Cardiac fibroblast (primary cell): ENCODE measurements at regions not wholly inside any gene's neighbourhood (a gene's known extent, or its start where the extent isn't known, plus 50 kb on each side); places are given as distances from the start of the nearest gene placed in this dataset.

Experiments
- DNase-seq, 2 donors: peaks; one replicate each; pipeline versions ENCODE4 v3.0.0 to v3.0.0-alpha.2; 2010; ENCODE audit warnings: low read depth in 2 of 2
- H3K4me3 ChIP-seq, 2 donors: replicated peaks in 1 of 2; 1 replicate in 1 of 2; 2 replicates in 1 of 2; pipeline ENCODE4 v1.5.1; 2011; ENCODE audit warnings: low read depth in 2 of 2, low read length in 2 of 2, mild to moderate bottlenecking in 2 of 2, moderate library complexity in 1 of 2
- TF ChIP-seq, protein P1 (sequence below): IDR thresholded peaks from one replicate; pipeline ENCODE4 v1.5.1; 2011; ENCODE audit warnings: low read depth, mild to moderate bottlenecking, low read length, inconsistent platforms

DNA sequence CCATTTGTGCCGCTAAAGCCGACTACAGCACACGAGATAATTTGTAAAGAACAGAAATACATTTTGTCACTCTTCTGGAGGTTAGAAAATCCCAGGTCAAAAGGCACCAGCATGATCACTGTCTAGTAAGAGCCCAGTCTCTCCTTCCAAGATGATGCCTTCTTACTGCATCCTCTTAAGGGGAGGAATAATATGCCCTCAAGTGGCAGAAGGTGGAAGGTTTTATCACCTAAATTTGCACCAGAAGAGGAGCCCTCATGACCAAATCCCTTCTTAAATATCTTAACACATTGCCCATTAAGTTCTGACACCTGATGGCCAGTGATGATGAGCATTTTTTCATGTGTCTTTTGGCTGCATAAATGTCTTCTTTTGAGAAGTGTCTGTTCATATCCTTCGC, 326.7 kb upstream of the RGS18 start:
- TF ChIP-seq, protein P1, sequence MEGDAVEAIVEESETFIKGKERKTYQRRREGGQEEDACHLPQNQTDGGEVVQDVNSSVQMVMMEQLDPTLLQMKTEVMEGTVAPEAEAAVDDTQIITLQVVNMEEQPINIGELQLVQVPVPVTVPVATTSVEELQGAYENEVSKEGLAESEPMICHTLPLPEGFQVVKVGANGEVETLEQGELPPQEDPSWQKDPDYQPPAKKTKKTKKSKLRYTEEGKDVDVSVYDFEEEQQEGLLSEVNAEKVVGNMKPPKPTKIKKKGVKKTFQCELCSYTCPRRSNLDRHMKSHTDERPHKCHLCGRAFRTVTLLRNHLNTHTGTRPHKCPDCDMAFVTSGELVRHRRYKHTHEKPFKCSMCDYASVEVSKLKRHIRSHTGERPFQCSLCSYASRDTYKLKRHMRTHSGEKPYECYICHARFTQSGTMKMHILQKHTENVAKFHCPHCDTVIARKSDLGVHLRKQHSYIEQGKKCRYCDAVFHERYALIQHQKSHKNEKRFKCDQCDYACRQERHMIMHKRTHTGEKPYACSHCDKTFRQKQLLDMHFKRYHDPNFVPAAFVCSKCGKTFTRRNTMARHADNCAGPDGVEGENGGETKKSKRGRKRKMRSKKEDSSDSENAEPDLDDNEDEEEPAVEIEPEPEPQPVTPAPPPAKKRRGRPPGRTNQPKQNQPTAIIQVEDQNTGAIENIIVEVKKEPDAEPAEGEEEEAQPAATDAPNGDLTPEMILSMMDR, result no peak
- H3K4me3 ChIP-seq, result no peak overlapping the region
- DNase-seq, result peak in 1 of 2 donors; percentile 5

DNA sequence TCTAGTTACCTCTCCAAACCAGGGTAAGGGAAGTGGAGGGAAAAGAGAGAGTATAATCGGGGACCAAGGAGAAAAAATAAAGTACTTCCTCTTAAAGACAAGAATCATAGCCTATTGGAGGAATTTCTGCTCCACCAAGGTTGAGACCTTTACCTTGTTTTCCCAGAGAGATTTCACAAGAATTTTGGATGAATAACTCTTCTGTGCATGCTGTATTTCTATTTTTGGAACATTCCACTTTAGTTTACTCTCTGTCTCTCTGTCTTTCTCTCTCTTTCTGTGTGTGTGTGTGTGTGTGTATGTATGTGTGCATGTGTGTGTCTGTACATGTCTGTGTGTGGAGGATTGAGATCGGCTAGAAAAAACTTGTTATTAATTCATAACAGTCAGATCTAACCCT, 318.4 kb upstream of the RGS18 start:
- H3K4me3 ChIP-seq, result no peak overlapping the region
- peak; percentile 6 to 9 for DNase-seq
- TF ChIP-seq, protein P1, result no peak

DNA sequence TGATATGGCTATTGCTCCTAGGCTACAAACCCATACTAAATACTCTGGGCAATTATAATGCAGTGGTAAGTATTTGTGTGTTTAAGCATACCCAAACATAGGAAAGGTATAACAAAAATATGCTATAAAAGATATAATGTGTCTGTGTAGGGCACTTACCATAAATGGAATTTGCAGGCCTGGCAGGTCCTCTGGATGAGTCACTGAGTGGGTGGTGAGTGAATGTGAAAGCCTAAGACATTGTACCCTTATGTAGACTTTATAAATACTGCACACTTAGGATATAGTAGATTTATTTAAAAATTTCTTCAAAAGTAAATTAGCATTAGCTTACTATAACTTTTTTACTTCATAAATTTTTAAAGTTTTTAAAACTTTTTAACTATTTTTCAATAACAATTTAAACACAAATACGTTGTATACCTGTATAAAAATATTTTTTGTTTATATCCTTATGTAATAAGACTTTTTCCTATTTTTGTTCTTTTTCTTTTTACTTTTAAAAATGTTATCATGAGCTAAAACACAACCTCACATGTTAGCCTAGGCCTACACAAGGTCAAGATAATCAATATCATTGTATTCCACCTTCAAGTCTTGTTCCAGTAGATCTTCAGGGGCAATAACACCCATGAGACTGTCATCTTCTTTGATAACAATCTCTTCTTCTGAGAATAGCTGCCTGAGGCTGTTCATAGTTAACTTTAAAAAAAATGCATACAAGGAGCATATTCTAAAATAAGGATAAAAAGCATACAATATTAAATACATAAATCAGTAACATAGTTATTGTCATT, 306.3 kb upstream of the RGS18 start:
- TF ChIP-seq, protein P1, result no peak
- H3K4me3 ChIP-seq, result no peak overlapping the region
- DNase-seq, result peak; percentile 9 to 23

DNA sequence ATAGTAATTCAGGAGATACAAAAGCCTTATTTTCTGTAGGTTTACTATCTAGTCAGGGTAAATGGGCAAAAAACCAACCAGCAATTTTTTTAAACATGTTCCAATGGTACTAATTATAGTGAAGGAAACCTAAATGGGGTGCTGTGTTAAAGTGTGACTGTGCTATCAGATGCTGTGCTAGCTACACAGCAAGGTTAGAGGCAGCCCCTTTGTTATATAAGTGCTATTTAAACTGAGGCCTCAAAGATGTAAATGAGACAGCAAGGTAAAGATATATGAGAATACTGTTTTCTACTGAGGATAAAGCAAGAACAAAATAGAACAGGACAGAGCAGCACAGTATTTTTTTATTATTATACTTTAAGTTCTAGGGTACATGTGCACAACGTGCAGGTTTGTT, 305.4 kb upstream of the RGS18 start:
- DNase-seq, result no peak
- TF ChIP-seq, protein P1, result no peak

DNA sequence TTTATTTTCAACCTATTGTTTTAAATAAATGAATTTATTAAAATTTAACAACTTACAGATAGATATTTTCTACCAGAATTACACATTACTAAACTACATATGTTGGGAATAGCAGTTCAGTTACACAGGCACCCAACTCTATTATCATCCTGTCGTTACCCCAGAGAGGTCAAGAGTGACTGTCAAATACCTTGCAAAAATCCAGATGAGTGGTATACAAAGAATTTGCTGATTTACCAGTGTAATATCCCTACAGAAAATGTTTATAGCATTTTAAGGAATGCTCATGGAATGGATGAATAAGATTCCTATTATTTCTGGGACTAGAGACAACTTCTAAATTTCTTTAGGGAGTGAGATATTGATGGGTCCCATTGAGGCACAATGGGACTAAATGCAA, 300.7 kb upstream of the RGS18 start:
- H3K4me3 ChIP-seq, result no peak overlapping the region
- TF ChIP-seq, protein P1, result no peak
- no peak for DNase-seq

More for the DNA sequence above, 305.4 kb upstream of the RGS18 start:
- H3K4me3 ChIP-seq, result no peak overlapping the region

DNA sequence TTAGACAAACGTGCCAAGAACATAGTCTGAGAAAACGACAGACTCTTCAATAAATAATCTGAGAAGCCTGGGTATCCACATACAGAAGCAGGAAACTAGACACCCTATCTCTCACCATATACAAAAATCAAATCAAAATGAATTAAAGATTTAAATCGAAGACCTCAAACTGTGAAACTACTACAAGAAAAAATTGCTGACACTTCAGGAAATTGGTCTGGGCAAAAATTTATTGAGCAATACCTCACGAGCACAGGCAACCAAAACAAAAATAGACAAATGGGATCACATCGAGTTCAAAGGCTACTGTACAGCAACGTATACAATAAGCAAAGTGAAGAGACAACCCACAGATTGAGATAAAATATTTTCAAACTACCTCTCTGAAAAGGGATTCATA, 292.8 kb upstream of the RGS18 start:
- H3K4me3 ChIP-seq, result no peak overlapping the region
- TF ChIP-seq, protein P1, result no peak
- DNase-seq, result no peak
